Astrocyte (in vitro differentiated cells and primary cell): ENCODE measurements at regions not wholly inside any gene's neighbourhood (a gene's known extent, or its start where the extent isn't known, plus 50 kb on each side); places are given as distances from the start of the nearest gene placed in this dataset.

Source experiments
- DNase-seq: peaks from one replicate; pipeline ENCODE4 v3.0.0-alpha.2; 2010; ENCODE audit warnings: low read depth
- FAIRE-seq: peaks from 2 replicates; lab custom pipeline; 2011; peaks lifted over from hg19 to GRCh38; lab: Jason Lieb, UNC
- H2AFZ ChIP-seq: 2 replicates; pipeline ENCODE4 v1.6.0; 2012; ENCODE audit warnings: low read depth, low read length, inconsistent platforms
- H3K27ac ChIP-seq: 2 replicates; pipeline ENCODE4 v1.5.1; 2011; ENCODE audit warnings: low read depth, low read length, inconsistent platforms
- H3K27me3 ChIP-seq: 2 replicates; pipeline ENCODE4 v1.6.0; 2011; ENCODE audit warnings: low read length, inconsistent platforms; ENCODE audit not compliant: insufficient read depth
- H3K36me3 ChIP-seq: 2 replicates; pipeline ENCODE4 v1.5.1; 2011; ENCODE audit warnings: low read length, inconsistent platforms; ENCODE audit not compliant: insufficient read depth
- H3K4me1 ChIP-seq: 2 replicates; pipeline ENCODE4 v1.5.1; 2011; ENCODE audit warnings: low read length, inconsistent platforms; ENCODE audit not compliant: insufficient read depth
- H3K4me2 ChIP-seq: 2 replicates; pipeline ENCODE4 v1.6.0; 2012; ENCODE audit warnings: low read length, inconsistent platforms
- H3K4me3 ChIP-seq: 2 replicates; pipeline ENCODE4 v1.5.1; 2011; ENCODE audit warnings: low read depth, mild to moderate bottlenecking, low read length, inconsistent platforms; ENCODE audit not compliant: insufficient read depth
- H3K79me2 ChIP-seq: 2 replicates; pipeline ENCODE4 v1.6.0; 2012; ENCODE audit warnings: mild to moderate bottlenecking, low read length, inconsistent platforms; ENCODE audit not compliant: insufficient read depth
- H3K9ac ChIP-seq: 2 replicates; pipeline ENCODE4 v1.6.0; 2012; ENCODE audit warnings: mild to moderate bottlenecking, low read length, inconsistent platforms
- H3K9me3 ChIP-seq: 2 replicates; pipeline ENCODE4 v1.5.1; 2012; ENCODE audit warnings: low read depth, mild to moderate bottlenecking, low read length, inconsistent platforms; ENCODE audit not compliant: insufficient read depth
- H4K20me1 ChIP-seq: 2 replicates; pipeline ENCODE4 v1.6.0; 2012; ENCODE audit warnings: low read length, inconsistent platforms; ENCODE audit not compliant: insufficient read depth
- H3K27ac Mint-ChIP-seq: one replicate; pipeline ENCODE4 v1.8.0; 2021; ENCODE audit warnings: mild to moderate bottlenecking, mixed read lengths; ENCODE audit not compliant: unreplicated experiment
- H3K27me3 Mint-ChIP-seq: one replicate; pipeline ENCODE4 v1.8.0; 2021; ENCODE audit warnings: low read depth, mixed read lengths; ENCODE audit not compliant: unreplicated experiment
- H3K36me3 Mint-ChIP-seq: one replicate; pipeline ENCODE4 v1.8.0; 2021; ENCODE audit warnings: low read depth, mixed read lengths; ENCODE audit not compliant: unreplicated experiment
- H3K4me1 Mint-ChIP-seq: one replicate; pipeline ENCODE4 v1.8.0; 2021; ENCODE audit warnings: low read depth, mixed read lengths; ENCODE audit not compliant: unreplicated experiment
- H3K4me3 Mint-ChIP-seq: one replicate; pipeline ENCODE4 v1.8.0; 2021; ENCODE audit warnings: mild to moderate bottlenecking, moderate library complexity, mixed read lengths; ENCODE audit not compliant: unreplicated experiment
- H3K9me3 Mint-ChIP-seq: one replicate; pipeline ENCODE4 v1.8.0; 2021; ENCODE audit warnings: mild to moderate bottlenecking, mixed read lengths; ENCODE audit not compliant: unreplicated experiment
- CTCF ChIP-seq: IDR thresholded peaks from 2 replicates; pipeline ENCODE4 v1.5.1; 2011; ENCODE audit warnings: low read depth, mild to moderate bottlenecking, inconsistent platforms, low read length, moderate library complexity; ENCODE audit not compliant: insufficient read depth
- EZH2 ChIP-seq: IDR thresholded peaks from 2 replicates; pipeline ENCODE4 v1.6.1; 2012; ENCODE audit warnings: mild to moderate bottlenecking, low read length, inconsistent platforms; ENCODE audit not compliant: insufficient read depth

- H3K27ac Mint-ChIP-seq: no peak overlapping the region
- no peaks in the 10 kb centered on the region for H3K27me3 ChIP-seq
- no peaks in the 10 kb centered on the region for H3K36me3 ChIP-seq
- no peak overlapping the region for H3K27ac ChIP-seq
- H3K4me3 Mint-ChIP-seq: no peak overlapping the region
- H3K4me2 ChIP-seq: no peak overlapping the region
- TF ChIP-seq CTCF: no peak
- no peak for DNase-seq
- no peak overlapping the region for H3K9ac ChIP-seq
- no peak for FAIRE-seq
- H3K4me1 ChIP-seq: no peaks in the 10 kb centered on the region
- H3K9me3 Mint-ChIP-seq: peaks cover 4% of the 10 kb centered on the region
- peaks cover 3% of the 10 kb centered on the region for H3K4me1 Mint-ChIP-seq
- no peak overlapping the region for H3K4me3 ChIP-seq
- no peaks in the 10 kb centered on the region for H3K36me3 Mint-ChIP-seq
- no peak overlapping the region for H2AFZ ChIP-seq
- no peaks in the 10 kb centered on the region for H3K27me3 Mint-ChIP-seq
- no peaks in the 10 kb centered on the region for H3K79me2 ChIP-seq
- H3K9me3 ChIP-seq: no peaks in the 10 kb centered on the region
- H4K20me1 ChIP-seq: no peaks in the 10 kb centered on the region
Measured at GRCh38 chr12:58776144-58776543, 144.2 kb downstream of the LRIG3 start.

GRCh38 chr12:58777815-58778214 lies 142.5 kb downstream of the LRIG3 start:
- H3K27ac ChIP-seq: no peak overlapping the region
- peaks cover 3% of the 10 kb centered on the region for H3K4me1 Mint-ChIP-seq
- no peak overlapping the region for H2AFZ ChIP-seq
- no peaks in the 10 kb centered on the region for H4K20me1 ChIP-seq
- TF ChIP-seq EZH2 (no peak), CTCF (no peak)
- H3K36me3 ChIP-seq: no peaks in the 10 kb centered on the region
- H3K36me3 Mint-ChIP-seq: no peaks in the 10 kb centered on the region
- no peak overlapping the region for H3K9ac ChIP-seq
- H3K9me3 Mint-ChIP-seq: peaks cover 8% of the 10 kb centered on the region
- no peak for FAIRE-seq
- no peaks in the 10 kb centered on the region for H3K9me3 ChIP-seq
- no peak overlapping the region for H3K27ac Mint-ChIP-seq
- no peak for DNase-seq
- no peaks in the 10 kb centered on the region for H3K4me1 ChIP-seq
- no peak overlapping the region for H3K4me3 ChIP-seq
- no peak overlapping the region for H3K4me2 ChIP-seq
- no peak overlapping the region for H3K4me3 Mint-ChIP-seq
- no peaks in the 10 kb centered on the region for H3K79me2 ChIP-seq
- H3K27me3 ChIP-seq: no peaks in the 10 kb centered on the region
- H3K27me3 Mint-ChIP-seq: no peaks in the 10 kb centered on the region

- H3K9me3 Mint-ChIP-seq: peaks cover 8% of the 10 kb centered on the region
- DNase-seq: no peak
Measured at GRCh38 chr12:58781609-58782008, 138.7 kb downstream of the LRIG3 start.

More at GRCh38 chr12:58781609-58782008, 138.7 kb downstream of the LRIG3 start:
- H3K27me3 ChIP-seq: no peaks in the 10 kb centered on the region
- no peaks in the 10 kb centered on the region for H3K36me3 Mint-ChIP-seq
- H3K4me1 ChIP-seq: no peaks in the 10 kb centered on the region
- no peak for FAIRE-seq
- H3K4me1 Mint-ChIP-seq: no peaks in the 10 kb centered on the region
- no peak overlapping the region for H3K27ac ChIP-seq
- H2AFZ ChIP-seq: no peak overlapping the region
- no peaks in the 10 kb centered on the region for H4K20me1 ChIP-seq
- H3K4me3 Mint-ChIP-seq: no peak overlapping the region
- H3K9ac ChIP-seq: no peak overlapping the region
- no peak overlapping the region for H3K4me2 ChIP-seq
- TF ChIP-seq EZH2 (no peak), CTCF (no peak)
- no peak overlapping the region for H3K27ac Mint-ChIP-seq
- H3K36me3 ChIP-seq: no peaks in the 10 kb centered on the region
- H3K79me2 ChIP-seq: no peaks in the 10 kb centered on the region
- H3K4me3 ChIP-seq: no peak overlapping the region
- no peaks in the 10 kb centered on the region for H3K9me3 ChIP-seq
- H3K27me3 Mint-ChIP-seq: no peaks in the 10 kb centered on the region
